AG09319 (cell line): ENCODE measurements at regions not wholly inside any gene's neighbourhood (a gene's known extent, or its start where the extent isn't known, plus 50 kb on each side); places are given as distances from the start of the nearest gene placed in this dataset.
"Not testable (repeated sequence)": the region's sequence is repeated elsewhere in the genome, so short reads cannot be mapped to it uniquely, and the experiment has no call there.

Experiments
- DNase-seq: peaks from one replicate; pipeline ENCODE4 v3.0.0-alpha.2; 2010; ENCODE audit warnings: low read depth; ENCODE audit errors: extremely low read depth
- TF ChIP-seq, protein P1 (sequence below): IDR thresholded peaks from 2 replicates; pipeline ENCODE4 v1.5.1; 2011; ENCODE audit warnings: low read depth, mild to moderate bottlenecking, inconsistent platforms, low read length, moderate library complexity

DNA sequence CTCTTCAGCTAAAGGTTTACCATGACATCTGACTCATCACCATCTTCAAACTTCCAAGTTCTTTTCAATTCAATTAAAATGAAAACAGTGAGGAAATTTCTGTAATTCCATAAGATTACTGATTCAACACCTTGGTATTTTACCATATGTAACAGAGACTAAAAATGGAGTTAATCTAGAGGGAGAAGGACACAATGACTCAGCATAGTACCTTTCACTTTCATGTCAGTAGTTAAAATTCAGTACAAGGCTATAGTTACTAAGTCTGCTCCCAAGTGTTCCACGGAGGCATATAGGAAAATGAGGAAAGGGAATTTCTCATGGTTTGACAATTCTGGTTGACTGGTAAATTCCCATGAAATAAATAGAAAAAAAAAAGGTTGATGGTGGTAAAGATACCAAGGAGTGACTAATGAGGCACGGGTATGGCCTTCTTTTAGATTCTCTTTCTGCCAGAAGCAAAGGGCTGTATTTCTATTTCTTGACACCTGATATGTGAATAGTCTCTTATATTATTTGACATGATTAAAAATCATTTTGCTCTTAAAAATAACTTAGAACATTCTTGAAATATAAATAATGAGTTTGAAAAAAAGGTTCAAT, 526.7 kb upstream of the ADGRB3 start:
- TF ChIP-seq, protein P1, sequence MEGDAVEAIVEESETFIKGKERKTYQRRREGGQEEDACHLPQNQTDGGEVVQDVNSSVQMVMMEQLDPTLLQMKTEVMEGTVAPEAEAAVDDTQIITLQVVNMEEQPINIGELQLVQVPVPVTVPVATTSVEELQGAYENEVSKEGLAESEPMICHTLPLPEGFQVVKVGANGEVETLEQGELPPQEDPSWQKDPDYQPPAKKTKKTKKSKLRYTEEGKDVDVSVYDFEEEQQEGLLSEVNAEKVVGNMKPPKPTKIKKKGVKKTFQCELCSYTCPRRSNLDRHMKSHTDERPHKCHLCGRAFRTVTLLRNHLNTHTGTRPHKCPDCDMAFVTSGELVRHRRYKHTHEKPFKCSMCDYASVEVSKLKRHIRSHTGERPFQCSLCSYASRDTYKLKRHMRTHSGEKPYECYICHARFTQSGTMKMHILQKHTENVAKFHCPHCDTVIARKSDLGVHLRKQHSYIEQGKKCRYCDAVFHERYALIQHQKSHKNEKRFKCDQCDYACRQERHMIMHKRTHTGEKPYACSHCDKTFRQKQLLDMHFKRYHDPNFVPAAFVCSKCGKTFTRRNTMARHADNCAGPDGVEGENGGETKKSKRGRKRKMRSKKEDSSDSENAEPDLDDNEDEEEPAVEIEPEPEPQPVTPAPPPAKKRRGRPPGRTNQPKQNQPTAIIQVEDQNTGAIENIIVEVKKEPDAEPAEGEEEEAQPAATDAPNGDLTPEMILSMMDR, result no peak
- DNase-seq, result no peak

DNA sequence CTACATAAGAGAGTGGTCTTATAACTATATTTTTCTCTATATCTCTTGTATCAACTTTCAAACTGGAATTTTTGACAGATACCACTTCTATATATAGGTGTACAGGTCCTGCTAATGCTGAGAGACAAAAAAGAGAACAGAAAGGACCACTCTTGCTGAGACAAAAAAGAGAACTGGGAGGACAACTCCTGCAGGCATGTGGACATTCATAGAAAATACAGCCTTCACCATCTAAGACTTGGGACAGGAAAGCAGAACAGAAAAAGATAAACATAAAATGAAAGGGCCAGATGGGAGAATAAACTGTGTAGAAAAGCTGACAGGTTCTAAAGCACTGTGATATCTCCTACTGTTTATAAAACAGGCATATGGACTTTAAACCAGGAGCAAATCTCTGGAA, 541.0 kb upstream of the ADGRB3 start:
- no peak for DNase-seq
- TF ChIP-seq, protein P1, result no peak

DNA sequence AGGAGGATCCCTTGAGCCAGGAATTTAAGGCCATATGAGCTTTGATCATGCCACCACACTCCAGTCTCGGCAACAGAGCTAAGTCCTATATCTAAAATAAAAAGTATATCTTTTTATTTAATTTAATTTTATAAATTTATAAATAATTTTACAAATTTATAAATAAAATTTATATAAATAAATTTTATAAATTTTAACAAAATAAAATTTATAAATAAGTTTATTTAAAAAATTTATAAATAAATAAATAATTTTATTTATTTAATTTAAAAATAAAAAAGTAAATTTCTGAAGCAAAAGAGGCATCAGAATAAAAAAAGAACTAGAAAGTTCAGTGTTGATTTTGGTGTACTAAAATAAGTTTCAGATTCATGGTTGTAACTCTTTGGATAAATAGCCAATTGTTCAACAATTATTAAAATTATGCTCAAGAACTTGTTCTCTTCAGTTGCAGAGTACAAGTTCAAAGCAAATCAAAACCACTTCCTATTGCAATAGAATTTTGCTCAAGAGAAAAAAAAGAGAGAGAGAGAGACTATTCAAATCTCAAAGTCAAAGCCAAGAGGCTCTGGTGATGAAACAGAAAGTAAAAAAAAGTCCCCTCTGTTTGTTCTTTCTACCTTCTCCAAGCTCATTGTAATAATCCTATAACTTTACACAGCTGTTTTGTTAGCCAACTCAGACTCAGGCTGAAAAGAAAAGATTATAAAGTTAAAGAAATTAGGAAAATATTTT, 547.5 kb upstream of the ADGRB3 start:
- no peak for DNase-seq
- TF ChIP-seq, protein P1, result no peak

DNA sequence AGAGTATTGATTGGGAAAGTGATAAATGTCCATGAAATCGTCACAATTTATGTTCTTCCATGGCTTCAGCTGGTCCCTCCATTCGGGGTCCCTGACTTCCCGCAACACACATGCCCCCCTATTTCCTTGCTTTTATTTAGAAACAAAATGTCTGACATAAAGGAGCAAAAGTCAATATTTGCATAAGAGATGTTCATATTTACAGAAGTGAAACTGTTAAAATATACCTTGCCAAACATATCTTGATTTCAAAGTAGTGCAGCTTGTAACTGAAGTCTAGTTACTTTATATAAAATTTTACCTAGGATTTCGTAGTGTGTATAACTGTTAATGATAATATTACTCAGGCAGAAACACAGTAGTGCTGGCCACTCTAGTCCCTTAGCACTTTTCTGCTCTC, 548.9 kb upstream of the ADGRB3 start:
- TF ChIP-seq, protein P1, result no peak
- DNase-seq, result no peak

DNA sequence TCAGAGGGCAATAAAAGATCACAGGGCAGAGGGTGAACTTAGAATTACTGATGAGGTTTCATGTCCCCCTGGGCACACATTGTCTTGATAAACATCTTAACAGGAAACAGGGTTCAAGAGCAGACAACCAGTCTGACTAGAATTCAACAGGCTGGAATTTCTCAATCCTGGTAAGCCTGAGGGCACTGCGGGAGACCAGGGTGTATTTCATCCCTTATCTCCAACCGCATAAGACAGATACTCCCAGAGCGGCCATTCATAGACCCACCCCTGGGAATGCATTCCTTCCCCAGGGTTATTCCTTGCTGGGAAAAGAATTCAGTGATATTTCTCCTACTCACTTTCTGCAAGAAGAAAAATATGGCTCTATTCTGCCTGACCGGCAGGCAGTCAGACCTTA, 549.5 kb upstream of the ADGRB3 start:
- not testable (repeated sequence) for DNase-seq

DNA sequence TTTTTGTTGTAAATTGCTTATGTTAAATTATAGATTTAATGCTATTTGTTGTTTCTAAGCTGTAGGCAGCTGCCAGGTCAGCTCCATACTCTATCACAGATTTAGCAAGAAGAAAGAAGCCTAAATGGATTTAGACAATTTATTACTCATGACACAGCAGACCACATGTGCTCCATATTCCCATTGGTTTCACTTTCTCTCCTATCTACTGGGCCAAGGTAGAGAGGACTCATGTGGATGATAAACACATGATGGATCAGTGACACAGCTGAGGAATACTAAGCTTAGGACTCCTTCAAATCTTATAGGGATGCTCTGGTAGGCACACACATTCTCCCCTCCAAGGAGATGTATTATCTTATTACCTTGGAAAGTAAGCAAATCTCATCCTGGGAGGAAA, 553.0 kb upstream of the ADGRB3 start:
- TF ChIP-seq, protein P1, result no peak
- no peak for DNase-seq

DNA sequence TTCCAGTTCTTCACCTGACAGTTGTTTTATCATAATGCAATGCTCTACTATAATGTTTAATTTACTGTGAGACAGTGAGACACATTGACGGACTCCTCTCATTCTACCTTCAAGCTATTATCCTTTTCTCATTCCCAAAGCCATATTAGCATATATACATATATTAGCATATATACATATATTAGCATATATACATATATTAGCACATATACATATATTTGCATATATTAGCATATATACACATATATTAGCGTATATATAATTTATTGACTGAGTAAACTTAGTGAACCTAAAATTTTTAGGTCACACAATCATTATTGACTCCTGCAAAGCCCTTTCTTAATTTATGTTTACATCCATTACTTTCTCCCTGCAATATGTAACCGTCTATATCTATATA, 555.0 kb upstream of the ADGRB3 start:
- DNase-seq, result no peak
- TF ChIP-seq, protein P1, result no peak

DNA sequence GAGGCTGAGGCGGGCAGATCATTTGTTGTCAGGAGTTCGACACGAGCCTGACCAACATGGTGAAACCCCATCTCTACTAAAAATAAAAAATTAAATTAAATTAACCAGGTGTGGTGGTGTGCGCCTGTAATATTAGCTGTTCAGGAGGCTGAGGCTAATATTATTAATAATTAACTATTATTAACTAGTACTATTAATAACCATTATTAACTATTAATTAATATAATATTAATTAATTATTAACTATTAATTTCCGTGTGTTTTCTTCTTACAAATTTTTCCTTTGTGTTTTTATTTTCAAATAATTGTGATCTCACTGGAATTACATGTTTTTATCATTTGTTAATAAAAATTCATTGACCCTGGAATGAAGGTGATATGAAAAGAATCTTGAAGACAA, 557.4 kb upstream of the ADGRB3 start:
- no peak for DNase-seq
- TF ChIP-seq, protein P1, result no peak
